ENCODE measurements at regions not wholly inside any gene's neighbourhood (a gene's known extent, or its start where the extent isn't known, plus 50 kb on each side); places are given as distances from the start of the nearest gene placed in this dataset.

DNA sequence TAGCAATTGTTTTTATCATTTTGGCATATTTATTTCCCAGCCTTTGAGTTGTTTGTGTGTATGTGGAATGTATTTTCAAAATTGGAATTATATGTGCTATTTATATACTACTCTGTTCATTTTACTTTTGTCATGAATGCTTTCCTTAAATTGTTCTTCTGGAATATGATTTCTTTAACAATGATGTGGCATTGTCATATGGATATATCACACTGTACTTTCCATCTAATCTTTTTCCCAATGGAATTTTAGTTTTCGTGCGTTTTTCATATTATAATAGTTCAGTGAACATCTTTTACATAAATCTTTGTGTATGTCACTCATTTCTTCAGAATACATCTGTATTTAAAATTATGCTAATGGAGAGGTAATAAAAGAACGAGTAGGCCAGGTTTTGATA is 980.1 kb upstream of the WWC1 start:
- TF ChIP-seq, protein P1, sequence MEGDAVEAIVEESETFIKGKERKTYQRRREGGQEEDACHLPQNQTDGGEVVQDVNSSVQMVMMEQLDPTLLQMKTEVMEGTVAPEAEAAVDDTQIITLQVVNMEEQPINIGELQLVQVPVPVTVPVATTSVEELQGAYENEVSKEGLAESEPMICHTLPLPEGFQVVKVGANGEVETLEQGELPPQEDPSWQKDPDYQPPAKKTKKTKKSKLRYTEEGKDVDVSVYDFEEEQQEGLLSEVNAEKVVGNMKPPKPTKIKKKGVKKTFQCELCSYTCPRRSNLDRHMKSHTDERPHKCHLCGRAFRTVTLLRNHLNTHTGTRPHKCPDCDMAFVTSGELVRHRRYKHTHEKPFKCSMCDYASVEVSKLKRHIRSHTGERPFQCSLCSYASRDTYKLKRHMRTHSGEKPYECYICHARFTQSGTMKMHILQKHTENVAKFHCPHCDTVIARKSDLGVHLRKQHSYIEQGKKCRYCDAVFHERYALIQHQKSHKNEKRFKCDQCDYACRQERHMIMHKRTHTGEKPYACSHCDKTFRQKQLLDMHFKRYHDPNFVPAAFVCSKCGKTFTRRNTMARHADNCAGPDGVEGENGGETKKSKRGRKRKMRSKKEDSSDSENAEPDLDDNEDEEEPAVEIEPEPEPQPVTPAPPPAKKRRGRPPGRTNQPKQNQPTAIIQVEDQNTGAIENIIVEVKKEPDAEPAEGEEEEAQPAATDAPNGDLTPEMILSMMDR (conservative IDR thresholded peaks at IDR 0.05; ENCODE audit: low read length): no peak
- no peak for TF ChIP-seq EZH2phosphoT487 (IDR thresholded peaks at IDR 0.05; ENCODE audit: borderline replicate concordance, low read depth, low read length)
